ENCODE measurements at regions not wholly inside any gene's neighbourhood (a gene's known extent, or its start where the extent isn't known, plus 50 kb on each side); places are given as distances from the start of the nearest gene placed in this dataset.

- no peak for DNase-seq
These were observed 292.8 kb downstream of the YTHDC2 start for GRCh38 chr5:113806250-113806649.

GRCh38 chr5:113806904-113807303 is 293.4 kb downstream of the YTHDC2 start:
- DNase-seq, result no peak

DNA sequence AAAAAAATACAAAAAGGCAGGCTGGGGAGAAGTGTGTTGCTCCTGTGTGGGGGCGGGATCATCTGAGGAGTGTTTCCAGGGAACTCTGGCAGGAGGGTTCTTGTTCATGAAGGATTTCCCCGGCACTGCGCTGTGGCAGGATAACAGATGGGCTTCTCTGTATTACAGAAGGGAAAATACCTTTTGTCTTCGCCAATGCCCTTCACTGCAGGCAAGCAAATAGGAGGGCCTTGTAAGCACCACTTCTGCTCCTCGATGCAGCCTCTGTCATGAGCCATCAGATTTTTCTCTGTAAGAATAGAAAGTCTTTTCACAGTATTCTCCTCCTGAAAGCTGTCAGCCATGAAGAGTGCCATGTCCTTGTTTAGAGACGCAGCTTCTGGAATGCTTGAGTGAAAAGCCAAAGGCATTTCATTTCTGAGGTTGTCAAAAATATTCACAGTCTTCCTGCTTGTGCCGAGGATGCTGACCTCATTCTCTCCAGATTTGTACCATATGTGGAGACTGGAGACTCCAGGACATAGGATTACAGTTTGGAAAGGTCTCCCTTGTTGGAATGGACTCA is 294.0 kb downstream of the YTHDC2 start:
- DNase-seq, result no peak

DNA sequence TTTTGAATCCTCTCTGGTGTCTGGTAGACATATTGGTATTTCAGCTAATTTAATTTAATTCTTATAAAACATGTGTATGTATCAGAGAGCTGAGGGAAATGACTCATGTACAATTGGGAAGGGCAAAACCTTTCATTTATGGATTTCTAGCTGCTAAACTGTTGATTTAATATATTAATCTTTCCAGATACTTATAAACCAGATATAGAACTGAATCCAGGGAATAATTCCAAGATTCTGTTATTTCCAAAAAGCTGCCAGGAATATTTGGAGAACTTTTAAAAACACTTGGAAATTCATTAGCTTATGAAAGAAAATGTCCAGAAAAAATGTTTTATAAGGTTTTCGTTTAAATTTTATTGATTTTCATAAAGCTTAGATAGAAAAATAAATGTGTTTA is 295.5 kb downstream of the YTHDC2 start:
- DNase-seq, result no peak

DNA sequence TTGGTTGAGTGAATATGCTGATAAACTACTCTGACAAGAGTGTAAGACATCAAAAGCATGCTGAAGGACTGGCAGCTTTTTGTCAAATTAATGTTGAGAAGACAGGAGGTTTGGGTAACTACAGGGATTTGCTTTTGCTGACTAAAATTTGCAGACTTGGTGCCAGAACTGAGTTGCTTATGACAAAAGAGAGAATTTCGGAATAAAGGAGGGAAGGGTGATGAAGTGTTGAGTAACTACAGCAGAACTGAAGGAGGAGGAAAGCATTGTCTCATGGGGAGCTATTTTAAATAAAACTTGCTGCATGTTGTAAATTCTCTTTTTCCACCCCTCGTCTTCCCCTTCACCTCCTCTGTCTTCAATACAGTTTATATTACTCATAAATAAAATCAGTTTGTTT is 296.1 kb downstream of the YTHDC2 start:
- DNase-seq, result no peak

- no peak for DNase-seq
These were observed 300.0 kb downstream of the YTHDC2 start for GRCh38 chr5:113813466-113813865.

DNA sequence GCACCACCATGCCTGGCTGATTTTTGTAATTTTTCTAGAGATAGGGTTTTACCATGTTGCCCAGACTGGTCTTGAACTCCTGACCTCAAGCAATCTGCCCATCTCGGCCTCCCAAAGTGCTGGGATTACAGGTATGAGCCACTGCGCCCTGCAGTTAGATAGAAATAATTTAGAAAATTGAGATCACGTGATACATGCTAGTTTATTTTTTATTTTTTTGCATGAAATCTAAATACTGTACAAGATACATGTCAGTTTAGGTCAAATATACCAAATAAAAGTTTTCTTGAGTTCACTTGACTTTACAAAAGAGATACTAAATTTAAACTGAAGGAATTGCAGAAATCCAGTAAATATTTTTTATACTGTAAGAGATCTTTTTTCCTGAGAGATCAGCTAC is 304.2 kb downstream of the YTHDC2 start:
- DNase-seq, result no peak

GRCh38 chr5:113823696-113824095 is 310.2 kb downstream of the YTHDC2 start:
- DNase-seq, result no peak

DNA sequence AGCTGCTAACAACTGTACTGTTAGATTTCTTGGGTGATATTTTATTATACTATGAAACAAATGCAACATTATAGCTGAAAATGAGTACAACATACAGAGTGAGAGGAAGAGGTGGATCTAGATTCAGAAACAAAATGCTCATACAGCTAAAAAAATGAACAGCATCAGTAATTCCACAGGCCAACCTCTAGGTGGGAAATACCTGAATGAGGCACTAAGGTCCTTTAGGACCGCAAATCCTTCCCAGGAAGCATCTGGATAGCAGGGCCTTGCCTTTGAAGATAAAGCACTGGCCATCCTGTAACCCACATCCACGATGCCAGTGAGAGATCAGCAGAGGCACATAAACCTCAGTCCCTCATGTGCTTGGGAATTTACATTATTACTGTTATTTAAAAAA is 310.8 kb downstream of the YTHDC2 start:
- DNase-seq, result no peak

DNA sequence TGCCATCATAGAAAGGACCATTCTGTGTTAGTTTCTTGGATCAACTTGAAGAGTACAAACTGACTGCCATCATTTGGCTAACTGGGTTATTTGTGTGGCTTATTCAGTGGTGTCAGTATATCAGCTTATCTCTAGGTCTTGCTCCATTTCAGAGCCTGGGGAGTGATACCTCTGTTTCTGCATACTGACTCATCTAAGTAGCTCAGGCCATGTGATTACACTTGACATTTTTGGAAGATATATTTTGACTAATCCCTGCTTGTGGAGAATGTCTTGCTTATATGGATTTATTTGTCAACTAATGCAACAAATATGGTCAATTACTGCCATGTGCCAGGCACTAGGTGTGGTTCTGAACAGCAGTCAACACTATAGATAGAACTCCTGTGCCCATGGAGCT is 311.7 kb downstream of the YTHDC2 start:
- no peak for DNase-seq

- DNase-seq, result no peak
These were observed 333.4 kb downstream of the YTHDC2 start for GRCh38 chr5:113846941-113847340.

DNA sequence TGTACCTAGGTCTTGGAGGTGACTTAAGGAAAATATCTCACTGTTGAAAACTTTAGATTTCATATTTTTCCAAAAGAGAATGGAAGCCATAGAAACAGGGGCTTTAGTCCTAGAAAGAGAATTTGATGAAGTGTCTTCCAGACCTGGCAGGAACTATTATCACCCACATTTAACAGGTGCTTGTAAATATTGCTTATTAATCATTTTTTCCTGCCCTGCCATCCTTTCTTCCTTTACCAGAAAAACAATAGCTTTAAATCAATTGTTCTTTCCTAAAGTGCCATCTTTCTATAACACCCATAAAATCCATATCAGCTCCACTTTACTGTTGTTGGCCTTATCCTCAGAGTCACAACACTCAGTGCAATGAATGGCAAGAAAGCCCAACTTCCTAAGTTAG is 350.9 kb downstream of the YTHDC2 start:
- DNase-seq, result no peak

- DNase-seq, result no peak
These were observed 353.3 kb downstream of the YTHDC2 start for GRCh38 chr5:113866763-113867162.

DNA sequence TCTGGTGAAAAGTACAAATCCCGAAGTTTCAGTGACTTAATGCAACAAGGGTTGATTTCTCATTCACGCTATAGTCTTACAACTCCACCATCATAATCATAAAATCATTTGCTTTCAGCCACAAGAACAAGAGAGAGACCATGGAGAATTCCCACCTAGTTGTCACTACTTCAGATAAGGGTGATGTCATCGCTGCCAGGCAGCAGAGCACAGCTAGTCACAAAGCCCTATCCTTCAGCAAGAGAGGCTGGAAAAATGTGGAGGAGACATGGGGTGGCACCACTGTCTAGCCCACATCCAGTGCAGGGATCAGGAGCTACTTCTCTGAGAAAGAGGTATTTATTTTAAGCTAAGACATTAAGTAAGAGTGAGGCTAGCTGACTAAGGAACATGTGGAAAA is 356.1 kb downstream of the YTHDC2 start:
- DNase-seq, result no peak

DNA sequence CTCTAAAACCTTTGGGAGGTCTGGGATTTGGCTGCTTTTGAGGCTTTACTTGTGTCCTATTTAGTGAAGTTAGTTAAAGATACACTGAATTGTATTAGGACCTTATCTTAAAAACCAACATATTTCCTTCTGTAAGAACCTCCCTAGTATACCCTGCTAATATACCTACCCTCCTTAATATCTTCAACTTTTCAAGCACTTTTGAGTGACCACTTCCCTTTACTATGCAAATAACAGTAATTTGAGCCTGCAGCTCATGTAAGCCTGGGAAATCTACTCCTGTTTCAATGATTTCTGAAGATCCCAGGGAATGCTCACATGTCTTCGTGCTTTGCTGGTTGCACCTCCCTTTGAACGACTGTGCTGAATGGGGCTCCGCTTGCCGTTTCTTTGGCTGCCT is 358.5 kb downstream of the YTHDC2 start:
- no peak for DNase-seq

GRCh38 chr5:113875096-113875495 is 361.6 kb downstream of the YTHDC2 start:
- DNase-seq, result no peak

DNA sequence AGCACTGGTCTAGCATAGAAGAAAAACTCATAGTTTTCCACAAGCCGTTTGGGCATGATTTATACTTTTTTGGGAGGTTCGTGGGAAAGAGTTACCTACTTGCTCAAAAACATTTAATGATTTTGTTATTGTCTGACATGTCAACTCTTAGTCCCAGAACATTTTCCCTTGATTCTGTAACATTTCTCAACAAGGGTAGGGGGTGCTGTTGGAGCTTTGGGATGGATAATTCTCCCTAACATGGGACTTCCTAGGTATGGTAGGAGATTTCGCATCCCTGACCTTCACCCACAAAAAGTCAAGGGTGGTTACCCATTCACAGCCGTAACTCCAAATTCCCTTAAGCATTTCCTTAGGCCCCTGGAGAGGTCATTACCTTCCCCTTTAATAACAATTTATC is 378.0 kb downstream of the YTHDC2 start:
- no peak for DNase-seq

DNA sequence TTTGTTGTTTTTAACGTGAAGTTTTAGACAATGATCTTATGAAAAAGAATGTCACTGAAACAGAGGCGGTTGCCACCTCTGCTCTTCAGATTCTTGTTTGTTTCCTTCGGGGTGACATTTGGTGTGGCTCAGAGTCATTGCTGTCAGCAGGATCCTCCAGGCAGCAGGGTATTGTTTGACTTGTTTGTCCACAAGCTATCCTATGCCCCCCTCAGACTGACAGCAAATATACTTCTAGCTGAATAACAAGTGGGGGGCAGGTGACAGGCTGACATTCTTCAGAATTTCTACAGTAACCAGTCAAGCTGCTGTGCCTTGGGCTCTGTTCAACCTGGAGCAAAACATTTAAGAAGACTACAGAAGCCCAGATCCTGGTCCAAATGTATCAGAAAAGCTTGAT is 383.3 kb downstream of the YTHDC2 start:
- no peak for DNase-seq

DNA sequence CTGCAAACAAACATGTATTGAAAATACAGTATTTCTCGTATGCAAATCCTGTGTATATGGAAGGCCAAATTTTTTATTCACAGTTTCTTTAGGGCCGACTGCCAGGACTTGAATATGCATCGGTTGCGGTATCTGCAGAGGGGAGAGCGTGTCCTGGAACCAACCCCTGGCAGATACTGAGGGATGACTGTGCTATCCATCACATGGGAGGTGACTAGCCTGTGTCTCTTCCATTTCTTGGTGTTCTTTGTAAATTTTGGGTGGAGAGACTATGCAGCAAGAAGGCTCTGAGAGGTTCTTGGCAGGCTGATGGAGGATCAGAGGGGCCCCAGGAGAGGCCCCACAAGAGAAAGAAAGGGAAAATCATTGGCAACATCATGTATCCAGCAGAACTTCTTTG is 384.3 kb downstream of the YTHDC2 start:
- DNase-seq, result no peak

- no peak for DNase-seq
These were observed 386.6 kb downstream of the YTHDC2 start for GRCh38 chr5:113900141-113900540.

DNA sequence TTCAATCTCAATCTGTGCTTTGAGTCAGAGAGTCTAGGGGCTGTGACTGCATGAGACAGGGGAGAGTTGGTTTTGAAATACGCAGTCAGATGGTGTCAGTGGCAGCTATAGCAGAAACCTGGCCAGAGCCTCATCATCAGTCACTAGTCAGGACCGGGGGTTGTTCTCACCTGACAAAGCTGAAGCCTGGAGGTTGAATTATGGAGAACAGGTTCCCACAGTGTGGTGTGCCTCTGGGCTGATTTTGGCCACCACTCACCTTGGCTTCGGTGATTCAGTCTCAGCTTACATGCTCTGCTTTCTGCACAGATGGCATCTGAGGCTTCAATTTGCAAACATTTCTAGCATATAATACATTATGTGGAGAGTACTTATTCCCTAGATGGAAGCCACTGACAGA is 387.3 kb downstream of the YTHDC2 start:
- DNase-seq, result no peak

- DNase-seq, result no peak
These were observed 388.2 kb downstream of the YTHDC2 start for GRCh38 chr5:113901718-113902117.

DNA sequence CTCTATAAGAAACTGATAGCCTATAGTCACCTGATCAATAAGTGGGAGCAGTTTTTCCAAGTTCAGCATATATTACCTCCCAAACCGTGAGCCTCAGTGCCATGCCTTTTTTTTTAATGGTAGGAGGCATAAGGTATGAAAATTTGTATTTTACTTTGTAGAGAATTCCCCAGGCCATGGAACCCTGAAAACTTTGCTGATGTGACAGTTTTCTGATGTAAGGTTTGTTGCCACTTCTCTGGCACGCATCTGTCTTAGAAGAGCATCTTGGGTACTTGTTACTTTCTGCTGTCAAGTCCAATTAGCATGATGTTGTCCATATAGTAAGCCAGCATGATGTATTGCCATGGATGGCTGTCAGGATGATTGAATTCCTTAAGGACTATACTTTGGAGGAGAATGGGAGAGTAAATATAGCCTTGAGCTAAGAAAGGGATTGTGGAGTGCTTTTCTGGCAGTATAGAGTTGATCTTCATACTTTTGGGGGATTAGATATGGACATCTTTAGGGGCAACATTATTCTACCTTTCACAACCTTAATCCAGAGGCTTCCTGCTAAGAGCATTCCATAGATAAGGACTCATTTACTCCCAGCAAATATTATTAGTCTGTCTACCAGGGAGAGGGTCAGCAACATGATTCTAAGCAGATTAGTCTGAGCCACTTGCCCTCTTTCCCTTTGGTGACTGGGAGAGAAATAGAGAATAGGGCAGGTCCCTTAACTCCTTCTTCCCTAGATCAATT is 389.6 kb downstream of the YTHDC2 start:
- no peak for DNase-seq

GRCh38 chr5:113909782-113910181 is 396.3 kb downstream of the YTHDC2 start:
- no peak for DNase-seq

DNA sequence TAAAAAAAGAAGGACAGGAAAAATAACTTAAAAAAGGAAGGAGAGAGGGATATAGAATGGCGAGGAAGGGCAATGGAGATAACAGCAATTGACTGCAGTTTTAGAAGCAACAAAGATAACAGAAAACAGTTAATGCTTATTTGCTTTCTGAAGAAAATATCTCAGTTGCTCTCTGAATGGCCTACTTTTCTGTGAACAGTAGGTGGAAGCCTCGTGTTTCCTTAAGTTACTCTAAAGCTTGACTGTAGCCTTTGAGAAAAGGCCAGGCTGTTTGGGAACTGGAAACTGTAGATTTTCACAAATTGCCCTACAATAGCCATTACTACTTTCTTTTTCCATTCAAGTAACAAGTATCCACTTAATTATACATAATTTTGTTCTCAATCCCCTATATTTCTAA is 404.5 kb downstream of the YTHDC2 start:
- no peak for DNase-seq

Measured in SIG-M5 (cell line).